CD4-positive, alpha-beta T cell treated with Interleukin-17A for 1 hour (primary cell): ENCODE measurements at regions not wholly inside any gene's neighbourhood (a gene's known extent, or its start where the extent isn't known, plus 50 kb on each side); places are given as distances from the start of the nearest gene placed in this dataset.

Experiments used
- DNase-seq: peaks from one replicate; pipeline ENCODE4 v3.0.0-alpha.2; 2020

- no peak for DNase-seq
Observed at GRCh38 chr4:23005691-23006090, 313.0 kb downstream of the GBA3 start.

- no peak for DNase-seq
Observed at GRCh38 chr4:23001478-23001877, 308.7 kb downstream of the GBA3 start.

- no peak for DNase-seq
Observed at GRCh38 chr4:22999419-22999818, 306.7 kb downstream of the GBA3 start.

- DNase-seq, result no peak
Observed at GRCh38 chr4:22997358-22998224, 304.9 kb downstream of the GBA3 start.

- no peak for DNase-seq
Observed at GRCh38 chr4:22991576-22991975, 298.8 kb downstream of the GBA3 start.

- DNase-seq, result no peak
Observed at GRCh38 chr4:22988526-22988925, 295.8 kb downstream of the GBA3 start.

DNA sequence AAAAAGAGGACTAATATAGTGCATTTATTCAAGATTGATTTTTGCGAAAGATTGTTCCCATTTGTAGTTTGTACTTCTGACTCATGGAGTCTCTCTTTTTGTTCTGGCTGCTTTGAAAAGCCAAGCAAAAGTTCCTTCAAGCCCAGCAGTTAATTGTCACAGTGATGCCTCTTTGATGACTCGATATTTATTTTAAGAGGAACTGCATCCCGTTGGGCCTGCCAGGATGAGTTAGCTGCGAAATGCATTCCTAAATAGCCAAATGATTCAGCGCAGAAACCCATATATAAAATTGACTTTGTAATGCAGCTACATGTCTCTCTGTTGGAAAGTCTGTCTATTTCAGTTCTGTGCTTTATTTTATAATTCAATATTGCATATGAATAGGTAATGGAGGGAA is 295.1 kb downstream of the GBA3 start:
- no peak for DNase-seq

DNA sequence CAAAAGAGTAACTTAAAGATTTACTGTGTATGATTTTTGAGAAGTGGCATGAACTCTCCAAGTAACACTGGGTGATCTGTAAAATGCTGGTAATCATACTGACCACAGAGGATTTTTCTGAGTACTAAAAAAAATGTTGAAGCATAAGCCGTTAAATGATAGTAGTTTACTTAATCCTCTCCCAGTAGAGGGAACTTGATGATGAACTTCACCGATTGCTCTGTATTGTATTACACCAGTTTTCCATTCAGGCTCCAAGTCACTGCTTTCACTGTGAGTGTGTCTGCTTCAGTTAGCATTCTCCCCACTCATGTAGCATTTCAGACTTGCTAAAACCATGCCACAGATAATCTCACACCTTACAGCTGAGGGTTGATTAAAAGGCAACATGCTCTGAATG is 294.1 kb downstream of the GBA3 start:
- no peak for DNase-seq

GRCh38 chr4:22986262-22986661 is 293.5 kb downstream of the GBA3 start:
- no peak for DNase-seq

DNA sequence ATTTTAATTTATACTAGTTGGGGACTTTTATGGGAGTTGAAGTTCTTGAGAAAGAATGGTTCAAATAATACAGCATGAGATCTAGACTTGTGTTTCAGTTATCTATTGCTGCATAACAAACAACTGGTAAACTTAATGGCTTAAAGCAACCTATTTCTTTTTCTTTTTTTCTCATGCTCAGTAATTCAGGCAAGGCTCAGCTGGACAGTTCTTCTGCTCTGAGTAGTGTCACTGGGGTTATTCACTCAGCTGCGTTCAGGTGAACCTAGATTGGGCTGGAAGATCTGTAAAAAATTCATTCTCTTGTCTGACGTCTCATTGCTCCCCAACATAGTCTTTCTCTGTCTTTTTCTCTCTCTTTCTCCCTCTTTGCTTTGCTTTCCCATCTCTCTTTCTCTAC is 291.7 kb downstream of the GBA3 start:
- no peak for DNase-seq

- DNase-seq, result no peak
Observed at GRCh38 chr4:22978656-22979055, 285.9 kb downstream of the GBA3 start.

GRCh38 chr4:22970665-22971064 is 277.9 kb downstream of the GBA3 start:
- DNase-seq, result no peak

DNA sequence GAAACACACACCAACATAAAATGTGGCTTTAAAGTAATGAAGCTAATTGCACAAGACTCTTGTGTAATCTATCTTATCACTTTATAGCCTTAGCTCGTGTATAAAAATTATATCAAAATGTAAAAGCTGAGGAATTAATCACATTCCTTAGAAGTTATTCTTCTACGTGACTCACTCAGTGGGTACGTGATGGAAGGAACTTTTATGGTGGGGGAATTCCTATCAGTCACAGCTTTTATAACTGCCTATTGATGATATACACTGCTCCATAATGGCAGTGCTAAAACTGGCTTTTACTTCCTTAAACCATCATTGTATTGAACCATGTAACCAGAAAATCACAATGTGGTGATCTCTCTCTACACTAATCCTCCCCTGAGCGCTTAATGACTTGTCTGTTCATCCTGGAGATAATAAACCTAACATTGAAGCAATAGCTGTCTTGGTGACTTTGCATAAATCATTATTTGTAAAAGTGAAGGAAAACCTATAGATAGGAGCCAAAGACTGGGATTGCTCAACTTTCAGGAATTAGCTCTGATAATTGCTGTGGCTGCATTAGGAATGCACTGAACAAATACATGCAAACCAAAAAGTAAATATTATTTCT is 276.7 kb downstream of the GBA3 start:
- DNase-seq, result no peak

- DNase-seq, result no peak
Observed at GRCh38 chr4:22962295-22962694, 269.6 kb downstream of the GBA3 start.

DNA sequence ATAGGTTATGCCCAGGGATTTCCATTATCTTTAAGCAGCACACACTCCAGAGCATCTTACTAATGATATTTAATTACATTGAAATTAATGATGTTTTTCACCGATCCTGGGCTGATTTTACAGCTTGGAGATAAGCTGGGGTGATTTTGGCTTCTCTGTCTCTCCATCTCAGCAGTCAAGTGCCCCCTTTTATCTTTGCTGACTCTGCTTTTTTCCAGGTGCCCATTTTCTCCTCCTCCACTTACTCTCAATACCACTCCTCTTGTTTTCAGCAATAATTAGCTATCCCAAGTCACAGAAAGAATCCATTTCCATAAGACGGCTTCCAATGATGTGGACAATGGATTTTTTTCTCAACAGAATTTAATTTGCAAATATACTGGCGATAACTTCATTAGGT is 266.7 kb downstream of the GBA3 start:
- DNase-seq, result no peak

DNA sequence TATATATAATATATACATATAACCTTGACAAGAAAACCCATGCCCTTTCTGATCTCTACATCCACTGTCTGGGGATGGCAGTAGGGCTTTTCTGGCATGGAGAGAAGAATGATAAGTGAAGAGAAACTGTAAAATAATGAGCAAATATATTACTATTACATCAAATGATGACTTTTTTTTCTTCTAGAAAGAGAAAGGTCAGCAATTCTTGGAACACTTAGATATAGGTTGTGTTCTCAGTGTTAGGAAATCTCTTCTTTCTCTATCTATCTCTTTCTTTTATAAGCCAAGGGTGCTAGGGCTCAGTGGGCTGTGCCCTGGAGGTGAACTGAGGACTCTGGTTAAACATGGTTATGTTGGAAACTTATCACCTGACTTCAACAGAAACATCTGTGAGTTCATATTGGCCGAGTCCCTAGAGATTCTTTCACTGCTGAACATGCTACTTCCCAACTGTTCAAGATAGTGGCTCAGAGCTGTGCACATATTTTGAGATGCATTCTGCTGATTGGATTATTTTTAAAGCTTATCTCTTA is 265.1 kb downstream of the GBA3 start:
- DNase-seq, result no peak

- DNase-seq, result no peak
Observed at GRCh38 chr4:22949161-22949855, 256.6 kb downstream of the GBA3 start.

DNA sequence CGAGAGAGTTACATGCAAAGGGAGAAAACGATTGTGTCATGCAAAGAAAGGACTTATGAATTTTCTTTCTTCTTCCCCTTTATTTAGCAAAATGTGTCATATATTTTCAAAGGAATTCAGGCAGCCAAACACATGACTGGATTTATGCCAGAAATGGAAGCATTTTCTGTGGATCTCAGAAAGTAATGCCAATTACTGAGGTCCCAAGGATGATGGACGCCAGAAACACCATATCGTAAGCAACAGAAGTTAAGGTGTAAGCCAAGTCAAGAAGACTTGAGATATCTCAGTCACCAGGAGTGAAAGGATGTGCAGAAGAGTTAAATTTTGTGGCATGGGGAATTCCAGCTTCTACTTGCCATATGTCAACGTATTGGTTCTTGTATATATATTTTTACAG is 255.1 kb downstream of the GBA3 start:
- no peak for DNase-seq

- DNase-seq, result no peak
Observed at GRCh38 chr4:22942920-22943559, 250.3 kb downstream of the GBA3 start.

DNA sequence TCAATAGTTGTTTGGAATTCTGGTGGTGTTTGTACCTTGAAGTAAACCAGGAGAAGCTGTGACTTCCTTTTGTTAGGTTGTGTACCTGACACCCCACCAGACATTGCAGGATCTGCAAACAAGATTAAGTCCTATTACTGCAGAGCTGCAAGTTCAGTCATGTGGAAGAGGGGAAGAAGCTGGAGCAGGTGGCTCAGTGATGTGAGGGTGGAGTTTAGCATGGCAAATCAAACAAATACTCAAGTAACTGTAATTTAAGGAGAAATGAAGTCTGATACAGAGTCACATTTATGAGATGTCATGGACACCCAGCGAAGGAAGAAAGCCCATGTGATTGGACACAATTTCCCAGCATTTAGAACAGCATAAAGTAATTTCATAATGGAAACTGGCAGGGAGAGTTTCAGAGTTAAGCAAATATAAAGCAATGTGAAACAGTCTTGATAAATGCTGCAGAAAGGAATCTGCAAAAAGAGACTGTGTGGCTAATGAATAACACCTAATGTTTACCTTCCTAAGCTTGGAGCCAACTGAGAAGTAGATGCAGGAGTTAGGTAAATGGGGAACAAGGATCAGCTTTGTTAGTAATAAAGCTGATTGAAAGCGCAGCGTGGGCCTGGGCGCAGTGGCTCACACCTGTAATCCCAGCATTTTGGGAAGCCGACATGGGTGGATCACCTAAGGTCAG is 249.1 kb downstream of the GBA3 start:
- no peak for DNase-seq

DNA sequence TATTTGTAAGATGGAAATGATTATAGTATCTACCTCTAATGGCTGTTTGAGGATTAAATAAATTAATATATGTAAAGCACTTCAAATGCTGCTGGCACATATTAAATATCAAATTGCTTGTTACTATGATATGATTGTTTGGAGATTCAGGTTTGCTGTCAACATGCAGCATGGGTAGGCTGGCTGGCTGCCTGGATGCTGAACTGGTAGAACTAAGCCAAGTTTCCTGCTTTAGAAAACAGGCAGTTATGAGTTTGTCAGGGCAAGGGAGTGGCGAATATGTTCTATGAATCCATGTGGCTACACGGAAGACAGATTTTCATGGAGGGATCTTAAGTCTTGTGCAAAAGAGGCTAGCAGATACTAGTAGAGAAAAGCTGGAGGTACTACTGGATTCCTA is 239.6 kb downstream of the GBA3 start:
- no peak for DNase-seq

DNA sequence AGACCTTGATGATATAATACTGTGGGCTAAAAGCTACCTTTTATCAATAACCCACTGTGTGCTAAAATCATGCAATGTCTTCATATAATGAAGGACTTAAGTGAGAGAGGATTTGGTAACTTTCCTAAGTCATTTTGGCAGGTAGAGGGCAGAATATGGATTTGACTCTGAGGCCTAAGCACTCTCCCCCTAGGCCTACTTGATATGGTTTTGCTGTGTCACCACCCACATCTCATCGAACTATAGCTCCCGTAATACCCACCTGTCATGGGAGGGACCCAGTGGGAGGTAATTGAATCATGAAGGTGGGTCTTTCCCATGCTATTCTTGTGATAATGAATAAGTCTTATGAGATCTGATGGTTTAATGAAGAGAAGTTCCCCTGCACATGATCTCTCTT is 229.7 kb downstream of the GBA3 start:
- no peak for DNase-seq

GRCh38 chr4:22921936-22922335 is 229.2 kb downstream of the GBA3 start:
- no peak for DNase-seq
